A549 (cell line): ENCODE measurements at regions not wholly inside any gene's neighbourhood (a gene's known extent, or its start where the extent isn't known, plus 50 kb on each side); places are given as distances from the start of the nearest gene placed in this dataset.

Experiments used
- ATAC-seq, 2 experiments: fragments of 200-7000 bp in 1 of 2; fragments of >200 bp in 1 of 2; cut with Nextera tagmentation in 1 of 2; cut with Tn5 transposase in 1 of 2; 3 replicates each; pipeline versions ENCODE4 v1.8.0 to v1.9.1; 2018 to 2020; ENCODE audit warnings: mild to moderate bottlenecking in 1 of 2, moderate library complexity in 1 of 2
- CTCF ChIA-PET: fragments of 300-600 bp; sonication (Branson Sonifier 250); formaldehyde crosslinking; extraction: SDS; loops from one replicate; lab custom pipeline; 2021; ENCODE audit warnings: antibody characterized with exemption, inconsistent platforms; lab: Yijun Ruan, JAX
- POLR2A ChIA-PET: fragments of 350-600 bp; formaldehyde crosslinking; extraction: SDS; loops from one replicate; lab custom pipeline; 2021; ENCODE audit warnings: antibody characterized with exemption, inconsistent platforms; lab: Yijun Ruan, JAX
- DNase-seq, 2 experiments: peaks; one replicate each; pipeline versions ENCODE4 v3.0.0 to v3.0.0-alpha.2; 2011 to 2016; ENCODE audit warnings: low read depth in 1 of 2, low spot score in 1 of 2
- FAIRE-seq: peaks from 2 replicates; lab custom pipeline; 2011; peaks lifted over from hg19 to GRCh38; lab: Jason Lieb, UNC
- H3K27ac ChIP-seq, 2 experiments: fragments of >200 bp; sonication (Bioruptor Twin); formaldehyde crosslinking; 3 replicates each; pipeline ENCODE4 v1.5.1; 2016 to 2017
- H3K4me1 ChIP-seq: fragments of >200 bp; sonication (Bioruptor Twin); formaldehyde crosslinking; 3 replicates; pipeline ENCODE4 v1.6.1; 2016
- H3K4me2 ChIP-seq: fragments of >200 bp; sonication (Bioruptor Twin); formaldehyde crosslinking; 3 replicates; pipeline ENCODE4 v1.6.1; 2016
- H3K4me3 ChIP-seq: fragments of >200 bp; sonication (Bioruptor Twin); formaldehyde crosslinking; 3 replicates; pipeline ENCODE4 v1.5.1; 2016
- H3K9me3 ChIP-seq: fragments of >200 bp; sonication (Bioruptor Twin); formaldehyde crosslinking; 3 replicates; pipeline ENCODE4 v1.6.1; 2016
- ATOH8 ChIP-seq: fragments of 250-450 bp; sonication (Bioruptor Pico); IDR thresholded peaks from 2 replicates; pipeline ENCODE4 v1.5.0; 2020; ENCODE audit warnings: low read depth, mild to moderate bottlenecking, moderate library complexity
- CEBPB ChIP-seq, 2 experiments: fragments of >200 bp in 1 of 2; sonication (Bioruptor Twin) in 1 of 2; formaldehyde crosslinking in 1 of 2; IDR thresholded peaks; 2 replicates each; pipeline ENCODE4 v1.6.1; 2012 to 2016
- CHD2 ChIP-seq: fragments of 150-350 bp; IDR thresholded peaks from 2 replicates; pipeline ENCODE4 v1.6.1; 2014; ENCODE audit warnings: low read length; ENCODE audit not compliant: partially characterized antibody
- EHF ChIP-seq: fragments of 250-450 bp; sonication (Bioruptor Pico); IDR thresholded peaks from 2 replicates; pipeline ENCODE4 v1.5.0; 2020; ENCODE audit warnings: mild to moderate bottlenecking
- ELK1 ChIP-seq: fragments of 150-350 bp; IDR thresholded peaks from 2 replicates; pipeline ENCODE4 v1.6.1; 2014; ENCODE audit warnings: low read depth, mild to moderate bottlenecking, low read length
- EP300 ChIP-seq, 2 experiments: fragments of >200 bp; sonication (Bioruptor Twin); formaldehyde crosslinking; IDR thresholded peaks; 2 replicates in 1 of 2; 3 replicates in 1 of 2; pipeline ENCODE4 v1.6.1; 2016 to 2017
- ESRRA ChIP-seq: fragments of 150-350 bp; IDR thresholded peaks from 2 replicates; pipeline ENCODE4 v1.6.1; 2014; ENCODE audit warnings: mild to moderate bottlenecking, low read length, borderline replicate concordance
- GATA3 ChIP-seq: IDR thresholded peaks from 2 replicates; pipeline ENCODE4 v1.6.1; 2012; ENCODE audit warnings: borderline replicate concordance
- HMGXB4 ChIP-seq: fragments of 250-450 bp; sonication (Bioruptor Pico); IDR thresholded peaks from 2 replicates; pipeline ENCODE4 v1.5.0; 2021; ENCODE audit warnings: mild to moderate bottlenecking, moderate library complexity, borderline replicate concordance
- HOXA7 ChIP-seq: fragments of 250-450 bp; sonication (Bioruptor Pico); IDR thresholded peaks from 2 replicates; pipeline ENCODE4 v1.5.0; 2020; ENCODE audit warnings: mild to moderate bottlenecking, moderate library complexity
- HOXB13 ChIP-seq: fragments of 250-450 bp; sonication (Bioruptor Pico); IDR thresholded peaks from 2 replicates; pipeline ENCODE4 v1.5.0; 2020; ENCODE audit warnings: low read depth, mild to moderate bottlenecking, moderate library complexity
- JUN ChIP-seq, 2 experiments: fragments of >200 bp; sonication (Bioruptor Twin); formaldehyde crosslinking; IDR thresholded peaks; 2 replicates in 1 of 2; 3 replicates in 1 of 2; pipeline ENCODE4 v1.6.1; 2016 to 2017
- MAFK ChIP-seq: fragments of 450-650 bp; IDR thresholded peaks from 2 replicates; pipeline ENCODE4 v1.6.1; 2014; ENCODE audit not compliant: partially characterized antibody
- MYC ChIP-seq: IDR thresholded peaks from 2 replicates; pipeline ENCODE4 v1.6.1; 2012; ENCODE audit warnings: mild to moderate bottlenecking, inconsistent platforms, low read length, improper control_type of control experiment, borderline replicate concordance
- NPAS2 ChIP-seq: fragments of 250-450 bp; sonication (Bioruptor Pico); IDR thresholded peaks from 2 replicates; pipeline ENCODE4 v1.8.0; 2022; ENCODE audit warnings: mild to moderate bottlenecking, moderate library complexity, borderline replicate concordance
- NR3C1 ChIP-seq: fragments of >200 bp; sonication (Bioruptor Twin); formaldehyde crosslinking; IDR thresholded peaks from 3 replicates; pipeline ENCODE4 v1.6.1; 2017
- PBX3 ChIP-seq: IDR thresholded peaks from 2 replicates; pipeline ENCODE4 v1.6.1; 2012
- PHF8 ChIP-seq: fragments of 200-600 bp; sonication (generic); IDR thresholded peaks from 2 replicates; pipeline ENCODE4 v1.6.1; 2016; ENCODE audit warnings: low read depth, mild to moderate bottlenecking, antibody characterized with exemption, moderate library complexity, borderline replicate concordance
- RARB ChIP-seq: fragments of 250-450 bp; sonication (Bioruptor Pico); IDR thresholded peaks from 2 replicates; pipeline ENCODE4 v1.8.0; 2021; ENCODE audit warnings: mild to moderate bottlenecking, moderate library complexity
- RCOR1 ChIP-seq: fragments of 150-350 bp; IDR thresholded peaks from 2 replicates; pipeline ENCODE4 v1.6.1; 2014; ENCODE audit warnings: antibody characterized with exemption, low read length, low read depth
- REST ChIP-seq: fragments of 200-600 bp; sonication (generic); IDR thresholded peaks from 2 replicates; pipeline ENCODE4 v1.6.1; 2016; ENCODE audit warnings: antibody characterized with exemption, mild to moderate bottlenecking, moderate library complexity
- RFX5 ChIP-seq: fragments of 450-650 bp; IDR thresholded peaks from 2 replicates; pipeline ENCODE4 v1.7.1; 2014; ENCODE audit warnings: antibody characterized with exemption, mild to moderate bottlenecking, moderate library complexity
- ZC3H11A ChIP-seq: fragments of 450-650 bp; IDR thresholded peaks from 2 replicates; pipeline ENCODE4 v1.6.1; 2014; ENCODE audit warnings: antibody characterized with exemption, mild to moderate bottlenecking
- WGBS: methylation state at CpG from one replicate; pipeline ENCODE4 v1.1.6; 2017; ENCODE audit errors: missing lambda C conversion rate; 5-methylcytosine and 5-hydroxymethylcytosine counted together
- TF ChIP-seq, protein P1 (sequence below): fragments of >200 bp; sonication (Bioruptor Twin); formaldehyde crosslinking; IDR thresholded peaks from 3 replicates; pipeline ENCODE4 v1.6.1; 2016
- TF ChIP-seq, protein P2 (sequence below): IDR thresholded peaks from 2 replicates; pipeline ENCODE4 v1.6.1; 2012; ENCODE audit warnings: low read depth, borderline replicate concordance

DNA sequence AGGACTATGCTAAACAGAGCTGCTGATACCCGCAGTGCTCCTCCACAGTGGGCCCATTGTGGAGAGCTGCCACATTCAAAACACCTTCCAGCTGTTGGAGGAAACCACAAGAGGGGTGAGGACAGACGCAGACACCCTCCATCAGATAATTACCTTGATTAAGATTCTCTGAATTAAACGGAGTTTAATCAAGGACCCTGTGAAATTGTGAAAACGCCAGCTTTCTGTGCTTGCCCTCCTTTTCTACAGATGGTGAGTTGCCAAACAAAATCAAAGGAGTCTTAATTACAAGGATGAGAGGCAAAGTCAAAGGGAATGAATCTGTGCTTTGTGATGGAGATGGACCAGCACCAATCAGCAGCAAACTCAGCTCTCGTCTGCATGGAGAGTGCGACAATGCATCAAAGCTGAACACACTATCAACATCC lies 596.1 kb downstream of the ELAVL2 start (continued):
- TF ChIP-seq, protein P1, sequence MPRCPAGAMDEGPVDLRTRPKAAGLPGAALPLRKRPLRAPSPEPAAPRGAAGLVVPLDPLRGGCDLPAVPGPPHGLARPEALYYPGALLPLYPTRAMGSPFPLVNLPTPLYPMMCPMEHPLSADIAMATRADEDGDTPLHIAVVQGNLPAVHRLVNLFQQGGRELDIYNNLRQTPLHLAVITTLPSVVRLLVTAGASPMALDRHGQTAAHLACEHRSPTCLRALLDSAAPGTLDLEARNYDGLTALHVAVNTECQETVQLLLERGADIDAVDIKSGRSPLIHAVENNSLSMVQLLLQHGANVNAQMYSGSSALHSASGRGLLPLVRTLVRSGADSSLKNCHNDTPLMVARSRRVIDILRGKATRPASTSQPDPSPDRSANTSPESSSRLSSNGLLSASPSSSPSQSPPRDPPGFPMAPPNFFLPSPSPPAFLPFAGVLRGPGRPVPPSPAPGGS, result no peak
- TF ChIP-seq CEBPB (IDR thresholded peaks at IDR 0.05), result no peak
- no peak for TF ChIP-seq MYC
- no peak for TF ChIP-seq ELK1
- TF ChIP-seq HOXA7, result no peak
- TF ChIP-seq JUN (IDR thresholded peaks at IDR 0.05), result no peak
- TF ChIP-seq RARB (CRISPR knock-in tag), result no peak
- TF ChIP-seq PBX3, result no peak
- TF ChIP-seq PHF8, result no peak
- no peak for TF ChIP-seq HOXB13 (CRISPR knock-in tag)
- TF ChIP-seq NR3C1, result no peak
- no peak for TF ChIP-seq NPAS2 (CRISPR knock-in tag)
- no peak for TF ChIP-seq EHF
- TF ChIP-seq, all 56 proteins: peak for 0

GRCh38 chr9:23232831-23233230 lies 593.2 kb downstream of the ELAVL2 start:
- H3K9me3 ChIP-seq, result no peaks in the 10 kb centered on the region
- no peak for FAIRE-seq
- no peaks in the 10 kb centered on the region for H3K4me1 ChIP-seq
- no peak overlapping the region for H3K4me2 ChIP-seq
- 0% methylated on average over 2 of the region's 2 CpGs for WGBS
- H3K4me3 ChIP-seq, result no peak overlapping the region
- ChIA-PET POLR2A (no interaction called here), CTCF (no interaction called here)
- H3K27ac ChIP-seq, result no peak overlapping the region
- no peak for DNase-seq
- ATAC-seq, result no peak
- TF ChIP-seq GATA3, result no peak
- no peak for TF ChIP-seq NPAS2 (CRISPR knock-in tag)
- no peak for TF ChIP-seq PHF8
- no peak for TF ChIP-seq ESRRA
- no peak for TF ChIP-seq ATOH8 (CRISPR knock-in tag)
- TF ChIP-seq ZC3H11A, result no peak
- TF ChIP-seq PBX3, result no peak
- TF ChIP-seq RARB (CRISPR knock-in tag), result no peak
- no peak for TF ChIP-seq EP300 (IDR thresholded peaks at IDR 0.05)
- TF ChIP-seq JUN (IDR thresholded peaks at IDR 0.05), result no peak
- TF ChIP-seq REST, result no peak
- no peak for TF ChIP-seq CHD2
- TF ChIP-seq ELK1, result no peak
- TF ChIP-seq, protein P2, sequence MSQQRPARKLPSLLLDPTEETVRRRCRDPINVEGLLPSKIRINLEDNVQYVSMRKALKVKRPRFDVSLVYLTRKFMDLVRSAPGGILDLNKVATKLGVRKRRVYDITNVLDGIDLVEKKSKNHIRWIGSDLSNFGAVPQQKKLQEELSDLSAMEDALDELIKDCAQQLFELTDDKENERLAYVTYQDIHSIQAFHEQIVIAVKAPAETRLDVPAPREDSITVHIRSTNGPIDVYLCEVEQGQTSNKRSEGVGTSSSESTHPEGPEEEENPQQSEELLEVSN, result no peak
- no peak for TF ChIP-seq MAFK
- TF ChIP-seq RFX5, result no peak
- no peak for TF ChIP-seq RCOR1
- TF ChIP-seq HMGXB4 (CRISPR knock-in tag), result no peak
